K562 (cell line): ENCODE measurements at regions not wholly inside any gene's neighbourhood (a gene's known extent, or its start where the extent isn't known, plus 50 kb on each side); places are given as distances from the start of the nearest gene placed in this dataset.

ENCODE experiments used
- CBFB ChIP-seq: sonication (generic); formaldehyde crosslinking; IDR thresholded peaks from 2 replicates; pipeline ENCODE4 v1.4.0; 2020; ENCODE audit warnings: mild to moderate bottlenecking, missing genetic modification reagents
- EWSR1 ChIP-seq: fragments of 450-650 bp; IDR thresholded peaks from 2 replicates; pipeline ENCODE4 v1.6.1; 2018; ENCODE audit warnings: borderline replicate concordance, mild to moderate bottlenecking, low read depth, moderate library complexity; ENCODE audit not compliant: partially characterized antibody
- PTBP1 ChIP-seq: fragments of 200-400 bp; formaldehyde crosslinking; IDR thresholded peaks from 2 replicates; pipeline ENCODE4 v1.6.1; 2017; ENCODE audit warnings: low read depth, low read length
- ZNF830 ChIP-seq: fragments of 250-450 bp; sonication (Bioruptor Pico); IDR thresholded peaks from 2 replicates; pipeline ENCODE4 v1.5.0; 2021; ENCODE audit warnings: mild to moderate bottlenecking
- TF ChIP-seq, protein P1 (sequence below): fragments of 250-450 bp; sonication (Bioruptor Pico); IDR thresholded peaks from 2 replicates; pipeline ENCODE4 v1.5.0; 2022; ENCODE audit warnings: mild to moderate bottlenecking
- TF ChIP-seq, protein P2 (sequence below): fragments of 250-450 bp; sonication (Bioruptor Pico); IDR thresholded peaks from 2 replicates; pipeline ENCODE4 v1.8.0; 2021; ENCODE audit warnings: mild to moderate bottlenecking, moderate library complexity
- TF ChIP-seq, protein P3 (sequence below): fragments of 450-650 bp; IDR thresholded peaks from 2 replicates; pipeline ENCODE4 v1.6.1; 2016; ENCODE audit warnings: mild to moderate bottlenecking, moderate library complexity
- TF ChIP-seq, protein P4 (sequence below): fragments of 200-800 bp; sonication (Bioruptor generic); IDR thresholded peaks from 2 replicates; pipeline ENCODE4 v1.6.1; 2017; ENCODE audit warnings: missing genetic modification characterization, missing compliant biosample characterization

DNA sequence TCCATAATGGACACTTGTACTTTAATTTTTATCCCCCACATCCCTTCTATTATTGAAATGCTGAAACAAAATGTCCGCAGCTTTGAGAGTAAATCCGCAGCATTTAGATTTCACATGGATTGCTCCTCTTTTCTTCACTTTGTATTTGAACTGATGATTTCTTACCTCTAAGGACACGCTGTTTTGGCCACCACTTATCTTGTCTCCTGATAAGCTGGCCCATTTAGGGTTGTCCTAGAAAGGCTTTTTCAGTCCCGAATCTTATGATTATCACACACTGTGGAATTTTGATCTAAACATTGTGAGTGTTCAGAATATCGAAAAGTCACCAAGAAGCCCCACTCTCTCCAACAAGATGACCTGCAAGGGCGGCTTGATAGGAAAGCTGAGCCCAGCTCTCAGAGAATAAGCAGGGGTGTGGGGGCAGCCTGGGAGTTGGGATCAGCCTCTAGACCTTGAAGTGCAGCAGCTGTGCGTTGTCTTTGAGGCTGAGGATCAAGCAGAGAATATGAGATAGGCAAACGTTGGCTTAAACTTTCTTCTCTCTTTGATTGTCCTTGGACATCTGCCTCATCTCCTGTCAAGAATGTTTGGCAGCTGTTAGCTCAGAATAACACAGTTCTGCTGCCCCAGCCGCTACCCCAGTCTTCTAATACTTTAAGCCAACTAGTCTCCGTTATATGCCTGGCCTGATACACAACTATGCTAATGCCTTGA lies 399.7 kb upstream of the NR2F2 start (continued):
- TF ChIP-seq, protein P1, sequence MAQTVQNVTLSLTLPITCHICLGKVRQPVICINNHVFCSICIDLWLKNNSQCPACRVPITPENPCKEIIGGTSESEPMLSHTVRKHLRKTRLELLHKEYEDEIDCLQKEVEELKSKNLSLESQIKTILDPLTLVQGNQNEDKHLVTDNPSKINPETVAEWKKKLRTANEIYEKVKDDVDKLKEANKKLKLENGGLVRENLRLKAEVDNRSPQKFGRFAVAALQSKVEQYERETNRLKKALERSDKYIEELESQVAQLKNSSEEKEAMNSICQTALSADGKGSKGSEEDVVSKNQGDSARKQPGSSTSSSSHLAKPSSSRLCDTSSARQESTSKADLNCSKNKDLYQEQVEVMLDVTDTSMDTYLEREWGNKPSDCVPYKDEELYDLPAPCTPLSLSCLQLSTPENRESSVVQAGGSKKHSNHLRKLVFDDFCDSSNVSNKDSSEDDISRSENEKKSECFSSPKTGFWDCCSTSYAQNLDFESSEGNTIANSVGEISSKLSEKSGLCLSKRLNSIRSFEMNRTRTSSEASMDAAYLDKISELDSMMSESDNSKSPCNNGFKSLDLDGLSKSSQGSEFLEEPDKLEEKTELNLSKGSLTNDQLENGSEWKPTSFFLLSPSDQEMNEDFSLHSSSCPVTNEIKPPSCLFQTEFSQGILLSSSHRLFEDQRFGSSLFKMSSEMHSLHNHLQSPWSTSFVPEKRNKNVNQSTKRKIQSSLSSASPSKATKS (CRISPR knock-in tag), result no peak
- TF ChIP-seq, protein P2, sequence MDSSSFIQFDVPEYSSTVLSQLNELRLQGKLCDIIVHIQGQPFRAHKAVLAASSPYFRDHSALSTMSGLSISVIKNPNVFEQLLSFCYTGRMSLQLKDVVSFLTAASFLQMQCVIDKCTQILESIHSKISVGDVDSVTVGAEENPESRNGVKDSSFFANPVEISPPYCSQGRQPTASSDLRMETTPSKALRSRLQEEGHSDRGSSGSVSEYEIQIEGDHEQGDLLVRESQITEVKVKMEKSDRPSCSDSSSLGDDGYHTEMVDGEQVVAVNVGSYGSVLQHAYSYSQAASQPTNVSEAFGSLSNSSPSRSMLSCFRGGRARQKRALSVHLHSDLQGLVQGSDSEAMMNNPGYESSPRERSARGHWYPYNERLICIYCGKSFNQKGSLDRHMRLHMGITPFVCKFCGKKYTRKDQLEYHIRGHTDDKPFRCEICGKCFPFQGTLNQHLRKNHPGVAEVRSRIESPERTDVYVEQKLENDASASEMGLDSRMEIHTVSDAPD (CRISPR knock-in tag), result no peak
- TF ChIP-seq PTBP1, result no peak
- no peak for TF ChIP-seq ZNF830 (CRISPR knock-in tag)
- no peak for TF ChIP-seq CBFB (CRISPR knock-in tag)
- TF ChIP-seq, protein P3, sequence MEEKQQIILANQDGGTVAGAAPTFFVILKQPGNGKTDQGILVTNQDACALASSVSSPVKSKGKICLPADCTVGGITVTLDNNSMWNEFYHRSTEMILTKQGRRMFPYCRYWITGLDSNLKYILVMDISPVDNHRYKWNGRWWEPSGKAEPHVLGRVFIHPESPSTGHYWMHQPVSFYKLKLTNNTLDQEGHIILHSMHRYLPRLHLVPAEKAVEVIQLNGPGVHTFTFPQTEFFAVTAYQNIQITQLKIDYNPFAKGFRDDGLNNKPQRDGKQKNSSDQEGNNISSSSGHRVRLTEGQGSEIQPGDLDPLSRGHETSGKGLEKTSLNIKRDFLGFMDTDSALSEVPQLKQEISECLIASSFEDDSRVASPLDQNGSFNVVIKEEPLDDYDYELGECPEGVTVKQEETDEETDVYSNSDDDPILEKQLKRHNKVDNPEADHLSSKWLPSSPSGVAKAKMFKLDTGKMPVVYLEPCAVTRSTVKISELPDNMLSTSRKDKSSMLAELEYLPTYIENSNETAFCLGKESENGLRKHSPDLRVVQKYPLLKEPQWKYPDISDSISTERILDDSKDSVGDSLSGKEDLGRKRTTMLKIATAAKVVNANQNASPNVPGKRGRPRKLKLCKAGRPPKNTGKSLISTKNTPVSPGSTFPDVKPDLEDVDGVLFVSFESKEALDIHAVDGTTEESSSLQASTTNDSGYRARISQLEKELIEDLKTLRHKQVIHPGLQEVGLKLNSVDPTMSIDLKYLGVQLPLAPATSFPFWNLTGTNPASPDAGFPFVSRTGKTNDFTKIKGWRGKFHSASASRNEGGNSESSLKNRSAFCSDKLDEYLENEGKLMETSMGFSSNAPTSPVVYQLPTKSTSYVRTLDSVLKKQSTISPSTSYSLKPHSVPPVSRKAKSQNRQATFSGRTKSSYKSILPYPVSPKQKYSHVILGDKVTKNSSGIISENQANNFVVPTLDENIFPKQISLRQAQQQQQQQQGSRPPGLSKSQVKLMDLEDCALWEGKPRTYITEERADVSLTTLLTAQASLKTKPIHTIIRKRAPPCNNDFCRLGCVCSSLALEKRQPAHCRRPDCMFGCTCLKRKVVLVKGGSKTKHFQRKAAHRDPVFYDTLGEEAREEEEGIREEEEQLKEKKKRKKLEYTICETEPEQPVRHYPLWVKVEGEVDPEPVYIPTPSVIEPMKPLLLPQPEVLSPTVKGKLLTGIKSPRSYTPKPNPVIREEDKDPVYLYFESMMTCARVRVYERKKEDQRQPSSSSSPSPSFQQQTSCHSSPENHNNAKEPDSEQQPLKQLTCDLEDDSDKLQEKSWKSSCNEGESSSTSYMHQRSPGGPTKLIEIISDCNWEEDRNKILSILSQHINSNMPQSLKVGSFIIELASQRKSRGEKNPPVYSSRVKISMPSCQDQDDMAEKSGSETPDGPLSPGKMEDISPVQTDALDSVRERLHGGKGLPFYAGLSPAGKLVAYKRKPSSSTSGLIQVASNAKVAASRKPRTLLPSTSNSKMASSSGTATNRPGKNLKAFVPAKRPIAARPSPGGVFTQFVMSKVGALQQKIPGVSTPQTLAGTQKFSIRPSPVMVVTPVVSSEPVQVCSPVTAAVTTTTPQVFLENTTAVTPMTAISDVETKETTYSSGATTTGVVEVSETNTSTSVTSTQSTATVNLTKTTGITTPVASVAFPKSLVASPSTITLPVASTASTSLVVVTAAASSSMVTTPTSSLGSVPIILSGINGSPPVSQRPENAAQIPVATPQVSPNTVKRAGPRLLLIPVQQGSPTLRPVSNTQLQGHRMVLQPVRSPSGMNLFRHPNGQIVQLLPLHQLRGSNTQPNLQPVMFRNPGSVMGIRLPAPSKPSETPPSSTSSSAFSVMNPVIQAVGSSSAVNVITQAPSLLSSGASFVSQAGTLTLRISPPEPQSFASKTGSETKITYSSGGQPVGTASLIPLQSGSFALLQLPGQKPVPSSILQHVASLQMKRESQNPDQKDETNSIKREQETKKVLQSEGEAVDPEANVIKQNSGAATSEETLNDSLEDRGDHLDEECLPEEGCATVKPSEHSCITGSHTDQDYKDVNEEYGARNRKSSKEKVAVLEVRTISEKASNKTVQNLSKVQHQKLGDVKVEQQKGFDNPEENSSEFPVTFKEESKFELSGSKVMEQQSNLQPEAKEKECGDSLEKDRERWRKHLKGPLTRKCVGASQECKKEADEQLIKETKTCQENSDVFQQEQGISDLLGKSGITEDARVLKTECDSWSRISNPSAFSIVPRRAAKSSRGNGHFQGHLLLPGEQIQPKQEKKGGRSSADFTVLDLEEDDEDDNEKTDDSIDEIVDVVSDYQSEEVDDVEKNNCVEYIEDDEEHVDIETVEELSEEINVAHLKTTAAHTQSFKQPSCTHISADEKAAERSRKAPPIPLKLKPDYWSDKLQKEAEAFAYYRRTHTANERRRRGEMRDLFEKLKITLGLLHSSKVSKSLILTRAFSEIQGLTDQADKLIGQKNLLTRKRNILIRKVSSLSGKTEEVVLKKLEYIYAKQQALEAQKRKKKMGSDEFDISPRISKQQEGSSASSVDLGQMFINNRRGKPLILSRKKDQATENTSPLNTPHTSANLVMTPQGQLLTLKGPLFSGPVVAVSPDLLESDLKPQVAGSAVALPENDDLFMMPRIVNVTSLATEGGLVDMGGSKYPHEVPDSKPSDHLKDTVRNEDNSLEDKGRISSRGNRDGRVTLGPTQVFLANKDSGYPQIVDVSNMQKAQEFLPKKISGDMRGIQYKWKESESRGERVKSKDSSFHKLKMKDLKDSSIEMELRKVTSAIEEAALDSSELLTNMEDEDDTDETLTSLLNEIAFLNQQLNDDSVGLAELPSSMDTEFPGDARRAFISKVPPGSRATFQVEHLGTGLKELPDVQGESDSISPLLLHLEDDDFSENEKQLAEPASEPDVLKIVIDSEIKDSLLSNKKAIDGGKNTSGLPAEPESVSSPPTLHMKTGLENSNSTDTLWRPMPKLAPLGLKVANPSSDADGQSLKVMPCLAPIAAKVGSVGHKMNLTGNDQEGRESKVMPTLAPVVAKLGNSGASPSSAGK, result 0 out of 2 replicates have a peak, but pooled peaks have one; percentile 17
- TF ChIP-seq EWSR1, result no peak
- TF ChIP-seq, protein P4, sequence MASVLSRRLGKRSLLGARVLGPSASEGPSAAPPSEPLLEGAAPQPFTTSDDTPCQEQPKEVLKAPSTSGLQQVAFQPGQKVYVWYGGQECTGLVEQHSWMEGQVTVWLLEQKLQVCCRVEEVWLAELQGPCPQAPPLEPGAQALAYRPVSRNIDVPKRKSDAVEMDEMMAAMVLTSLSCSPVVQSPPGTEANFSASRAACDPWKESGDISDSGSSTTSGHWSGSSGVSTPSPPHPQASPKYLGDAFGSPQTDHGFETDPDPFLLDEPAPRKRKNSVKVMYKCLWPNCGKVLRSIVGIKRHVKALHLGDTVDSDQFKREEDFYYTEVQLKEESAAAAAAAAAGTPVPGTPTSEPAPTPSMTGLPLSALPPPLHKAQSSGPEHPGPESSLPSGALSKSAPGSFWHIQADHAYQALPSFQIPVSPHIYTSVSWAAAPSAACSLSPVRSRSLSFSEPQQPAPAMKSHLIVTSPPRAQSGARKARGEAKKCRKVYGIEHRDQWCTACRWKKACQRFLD, result peak; percentile 81; the same call in 1 of the 2 replicates
